Neural cell (in vitro differentiated cells): ENCODE measurements at regions not wholly inside any gene's neighbourhood (a gene's known extent, or its start where the extent isn't known, plus 50 kb on each side); places are given as distances from the start of the nearest gene placed in this dataset.

Experiments used
- H2AFZ ChIP-seq: fragments of 200-600, 300-800 bp; sonication (generic), shearing (Covaris generic); 2 replicates; pipeline ENCODE4 v1.6.0; 2014; ENCODE audit warnings: low read depth, mild to moderate bottlenecking, antibody characterized with exemption, low read length, moderate library complexity
- H3F3A ChIP-seq: fragments of 200-600 bp; shearing (Covaris generic); 2 replicates; pipeline ENCODE4 v1.6.1; 2016; ENCODE audit warnings: mild to moderate bottlenecking, moderate library complexity, mixed read lengths, antibody characterized with exemption, low read length; ENCODE audit not compliant: insufficient read depth, poor library complexity, severe bottlenecking
- H3K27ac ChIP-seq: fragments of 200-600, 300-800 bp; sonication (generic), shearing (Covaris generic); 2 replicates; pipeline ENCODE4 v1.5.1; 2014; ENCODE audit warnings: mild to moderate bottlenecking, low read length, moderate library complexity
- H3K27me3 ChIP-seq: fragments of 300-800, 200-600 bp; sonication (generic), shearing (Covaris generic); 2 replicates; pipeline ENCODE4 v1.6.0; 2014; ENCODE audit warnings: mild to moderate bottlenecking, low read depth, low read length, moderate library complexity; ENCODE audit not compliant: insufficient read depth
- H3K36me3 ChIP-seq: fragments of 300-800, 200-600 bp; sonication (generic), shearing (Covaris generic); 2 replicates; pipeline ENCODE4 v1.5.1; 2014; ENCODE audit warnings: mild to moderate bottlenecking, antibody characterized with exemption, low read length, moderate library complexity; ENCODE audit not compliant: insufficient read depth
- H3K4me2 ChIP-seq: fragments of 300-800, 200-600 bp; sonication (generic), shearing (Covaris generic); 2 replicates; pipeline ENCODE4 v1.6.0; 2014; ENCODE audit warnings: mild to moderate bottlenecking, low read length
- H3K4me3 ChIP-seq: fragments of 300-800, 200-600 bp; sonication (generic), shearing (Covaris generic); 2 replicates; pipeline ENCODE4 v1.5.1; 2014; ENCODE audit warnings: mild to moderate bottlenecking, low read length, moderate library complexity
- H3K79me2 ChIP-seq: fragments of 200-600 bp; shearing (Covaris generic); replicated peaks from 2 replicates; pipeline ENCODE4 v1.6.0; 2014; ENCODE audit warnings: mild to moderate bottlenecking, low read length, moderate library complexity; ENCODE audit not compliant: insufficient read depth
- H3K9ac ChIP-seq: fragments of 300-800, 200-600 bp; sonication (generic), shearing (Covaris generic); 2 replicates; pipeline ENCODE4 v1.6.1; 2016; ENCODE audit warnings: mild to moderate bottlenecking, low read length, mixed read lengths
- H3K9me2 ChIP-seq: fragments of 200-600 bp; shearing (Covaris generic); 2 replicates; pipeline ENCODE4 v1.6.1; 2016; ENCODE audit warnings: mild to moderate bottlenecking, low read length, mixed read lengths; ENCODE audit not compliant: insufficient read depth
- H3K9me3 ChIP-seq: fragments of 200-600, 300-800 bp; sonication (generic), shearing (Covaris generic); 2 replicates; pipeline ENCODE4 v1.6.1; 2016; ENCODE audit warnings: mild to moderate bottlenecking, mixed run types, low read length, moderate library complexity, mixed read lengths
- H4K20me1 ChIP-seq: fragments of 200-600 bp; shearing (Covaris generic); 2 replicates; pipeline ENCODE4 v1.6.1; 2016; ENCODE audit warnings: mild to moderate bottlenecking, mixed run types; ENCODE audit not compliant: insufficient read depth
- EP300 ChIP-seq: fragments of 450-650 bp; conservative IDR thresholded peaks from 2 replicates; pipeline ENCODE4 v1.6.1; 2014; ENCODE audit warnings: antibody characterized with exemption, mild to moderate bottlenecking, moderate library complexity; ENCODE audit not compliant: poor library complexity, severe bottlenecking
- EZH2 ChIP-seq: fragments of 200-600, 300-800 bp; shearing (Covaris generic), sonication (generic); IDR thresholded peaks from 2 replicates; pipeline ENCODE4 v1.6.1; 2014; ENCODE audit warnings: antibody characterized with exemption, low read length, borderline replicate concordance, mild to moderate bottlenecking; ENCODE audit not compliant: insufficient read depth, poor library complexity, severe bottlenecking
- MXI1 ChIP-seq: fragments of 450-650 bp; conservative IDR thresholded peaks from 2 replicates; pipeline ENCODE4 v1.6.1; 2014; ENCODE audit warnings: antibody characterized with exemption, mild to moderate bottlenecking; ENCODE audit not compliant: poor library complexity, severe bottlenecking
- POLR2AphosphoS5 ChIP-seq: IDR thresholded peaks from 2 replicates; pipeline ENCODE4 v1.6.1; 2012
- RAD21 ChIP-seq: fragments of 450-650 bp; conservative IDR thresholded peaks from 2 replicates; pipeline ENCODE4 v1.6.1; 2014; ENCODE audit warnings: antibody characterized with exemption, mild to moderate bottlenecking, moderate library complexity
- SMC3 ChIP-seq: fragments of 450-650 bp; conservative IDR thresholded peaks from 2 replicates; pipeline ENCODE4 v1.6.1; 2014; ENCODE audit warnings: antibody characterized with exemption, mild to moderate bottlenecking, moderate library complexity; ENCODE audit not compliant: poor library complexity
- TAF1 ChIP-seq: IDR thresholded peaks from 2 replicates; pipeline ENCODE4 v1.6.1; 2012; ENCODE audit warnings: low read depth
- TF ChIP-seq, protein P1 (sequence below): fragments of 450-650 bp; IDR thresholded peaks from 2 replicates; pipeline ENCODE4 v1.5.1; 2014; ENCODE audit warnings: antibody characterized with exemption, mild to moderate bottlenecking, moderate library complexity; ENCODE audit not compliant: poor library complexity, severe bottlenecking
- TF ChIP-seq, protein P2 (sequence below): IDR thresholded peaks from 2 replicates; pipeline ENCODE4 v1.6.1; 2012; ENCODE audit warnings: borderline replicate concordance

DNA sequence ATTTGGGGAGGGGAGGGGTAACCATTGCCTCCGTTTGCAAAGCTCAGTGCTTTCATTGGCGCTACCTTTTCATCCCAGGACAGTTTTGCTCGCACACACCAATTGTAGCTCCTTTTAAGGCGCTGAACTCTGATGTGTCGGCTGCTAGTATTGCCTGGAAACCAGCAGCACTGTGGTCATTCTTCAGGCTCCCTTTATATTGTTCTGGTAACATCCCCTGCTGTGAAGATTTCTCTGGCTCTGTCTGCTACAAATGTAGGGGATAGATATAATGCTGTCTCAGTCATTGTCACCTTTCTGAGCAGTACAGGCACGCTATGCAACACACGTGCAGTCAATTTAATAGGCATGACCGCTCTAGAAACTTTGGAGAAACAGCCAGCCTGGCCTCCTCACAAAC is 172.9 kb upstream of the SASH1 start:
- Histone ChIP-seq H2AFZ (no peak overlapping the region), H3K9me2 (no peaks in the 10 kb centered on the region), H3K36me3 (no peaks in the 10 kb centered on the region), H3K79me2 (no peaks in the 10 kb centered on the region), H3K27ac (peak overlapping the region; percentile 68), H4K20me1 (no peaks in the 10 kb centered on the region), H3K9ac (peak overlapping the region; percentile 21), H3K9me3 (no peaks in the 10 kb centered on the region), H3K27me3 (no peaks in the 10 kb centered on the region), H3K4me3 (no peak overlapping the region), H3F3A (no peaks in the 10 kb centered on the region), H3K4me2 (no peak overlapping the region)
- TF ChIP-seq EZH2: no peak
- no peak for TF ChIP-seq SMC3
- TF ChIP-seq RAD21: peak; percentile 16
- no peak for TF ChIP-seq MXI1
- TF ChIP-seq, protein P1, sequence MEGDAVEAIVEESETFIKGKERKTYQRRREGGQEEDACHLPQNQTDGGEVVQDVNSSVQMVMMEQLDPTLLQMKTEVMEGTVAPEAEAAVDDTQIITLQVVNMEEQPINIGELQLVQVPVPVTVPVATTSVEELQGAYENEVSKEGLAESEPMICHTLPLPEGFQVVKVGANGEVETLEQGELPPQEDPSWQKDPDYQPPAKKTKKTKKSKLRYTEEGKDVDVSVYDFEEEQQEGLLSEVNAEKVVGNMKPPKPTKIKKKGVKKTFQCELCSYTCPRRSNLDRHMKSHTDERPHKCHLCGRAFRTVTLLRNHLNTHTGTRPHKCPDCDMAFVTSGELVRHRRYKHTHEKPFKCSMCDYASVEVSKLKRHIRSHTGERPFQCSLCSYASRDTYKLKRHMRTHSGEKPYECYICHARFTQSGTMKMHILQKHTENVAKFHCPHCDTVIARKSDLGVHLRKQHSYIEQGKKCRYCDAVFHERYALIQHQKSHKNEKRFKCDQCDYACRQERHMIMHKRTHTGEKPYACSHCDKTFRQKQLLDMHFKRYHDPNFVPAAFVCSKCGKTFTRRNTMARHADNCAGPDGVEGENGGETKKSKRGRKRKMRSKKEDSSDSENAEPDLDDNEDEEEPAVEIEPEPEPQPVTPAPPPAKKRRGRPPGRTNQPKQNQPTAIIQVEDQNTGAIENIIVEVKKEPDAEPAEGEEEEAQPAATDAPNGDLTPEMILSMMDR: no peak
- TF ChIP-seq EP300: peak; percentile 44
- TF ChIP-seq, protein P2, sequence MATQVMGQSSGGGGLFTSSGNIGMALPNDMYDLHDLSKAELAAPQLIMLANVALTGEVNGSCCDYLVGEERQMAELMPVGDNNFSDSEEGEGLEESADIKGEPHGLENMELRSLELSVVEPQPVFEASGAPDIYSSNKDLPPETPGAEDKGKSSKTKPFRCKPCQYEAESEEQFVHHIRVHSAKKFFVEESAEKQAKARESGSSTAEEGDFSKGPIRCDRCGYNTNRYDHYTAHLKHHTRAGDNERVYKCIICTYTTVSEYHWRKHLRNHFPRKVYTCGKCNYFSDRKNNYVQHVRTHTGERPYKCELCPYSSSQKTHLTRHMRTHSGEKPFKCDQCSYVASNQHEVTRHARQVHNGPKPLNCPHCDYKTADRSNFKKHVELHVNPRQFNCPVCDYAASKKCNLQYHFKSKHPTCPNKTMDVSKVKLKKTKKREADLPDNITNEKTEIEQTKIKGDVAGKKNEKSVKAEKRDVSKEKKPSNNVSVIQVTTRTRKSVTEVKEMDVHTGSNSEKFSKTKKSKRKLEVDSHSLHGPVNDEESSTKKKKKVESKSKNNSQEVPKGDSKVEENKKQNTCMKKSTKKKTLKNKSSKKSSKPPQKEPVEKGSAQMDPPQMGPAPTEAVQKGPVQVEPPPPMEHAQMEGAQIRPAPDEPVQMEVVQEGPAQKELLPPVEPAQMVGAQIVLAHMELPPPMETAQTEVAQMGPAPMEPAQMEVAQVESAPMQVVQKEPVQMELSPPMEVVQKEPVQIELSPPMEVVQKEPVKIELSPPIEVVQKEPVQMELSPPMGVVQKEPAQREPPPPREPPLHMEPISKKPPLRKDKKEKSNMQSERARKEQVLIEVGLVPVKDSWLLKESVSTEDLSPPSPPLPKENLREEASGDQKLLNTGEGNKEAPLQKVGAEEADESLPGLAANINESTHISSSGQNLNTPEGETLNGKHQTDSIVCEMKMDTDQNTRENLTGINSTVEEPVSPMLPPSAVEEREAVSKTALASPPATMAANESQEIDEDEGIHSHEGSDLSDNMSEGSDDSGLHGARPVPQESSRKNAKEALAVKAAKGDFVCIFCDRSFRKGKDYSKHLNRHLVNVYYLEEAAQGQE: no peak
- TF ChIP-seq POLR2AphosphoS5: peak; percentile 41
- no peak for TF ChIP-seq TAF1

DNA sequence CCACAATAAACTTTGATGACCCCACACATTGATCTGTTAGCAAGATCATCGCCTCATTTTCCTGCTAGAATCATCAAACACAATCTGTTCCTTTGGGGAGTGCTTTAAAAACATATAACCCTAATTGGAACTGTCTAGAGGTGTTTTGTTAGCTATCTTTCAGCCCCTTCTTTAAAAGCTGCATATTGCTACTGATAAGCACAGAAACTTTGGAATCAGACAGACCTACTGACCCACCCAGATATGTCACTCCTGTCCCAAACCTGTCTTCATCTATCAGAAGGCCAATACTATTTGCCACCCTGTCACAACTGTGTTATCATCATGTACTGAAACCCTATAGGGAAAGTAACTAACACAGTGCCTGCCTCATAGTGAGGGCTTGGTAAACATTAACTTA is 172.4 kb upstream of the SASH1 start:
- Histone ChIP-seq H3K9me2 (no peaks in the 10 kb centered on the region), H3K27ac (peak overlapping the region; percentile 68), H3K27me3 (no peaks in the 10 kb centered on the region), H3K4me3 (no peak overlapping the region), H2AFZ (no peak overlapping the region), H3K9me3 (no peaks in the 10 kb centered on the region), H4K20me1 (no peaks in the 10 kb centered on the region), H3K79me2 (no peaks in the 10 kb centered on the region), H3K36me3 (no peaks in the 10 kb centered on the region), H3F3A (no peaks in the 10 kb centered on the region), H3K4me2 (no peak overlapping the region), H3K9ac (no peak overlapping the region)
- TF ChIP-seq, protein P2: no peak
- no peak for TF ChIP-seq RAD21
- no peak for TF ChIP-seq MXI1
- no peak for TF ChIP-seq SMC3
- no peak for TF ChIP-seq EP300
- no peak for TF ChIP-seq EZH2
- no peak for TF ChIP-seq POLR2AphosphoS5
- no peak for TF ChIP-seq TAF1
- TF ChIP-seq, protein P1: no peak
